Neural progenitor cell (in vitro differentiated cells): ENCODE measurements at regions not wholly inside any gene's neighbourhood (a gene's known extent, or its start where the extent isn't known, plus 50 kb on each side); places are given as distances from the start of the nearest gene placed in this dataset. TPM values are rescaled to one million over a fixed set of nuclear protein-coding genes. Genes with fewer than 3 reads are reported as not detected.

Experiments used
- DNase-seq: peaks from one replicate; pipeline ENCODE4 v3.0.0-alpha.2; 2016; ENCODE audit warnings: low spot score
- H2AFZ ChIP-seq: fragments of 200-600 bp; sonication (generic); replicated peaks from 2 replicates; pipeline ENCODE4 v1.6.1; 2016; ENCODE audit warnings: antibody characterized with exemption
- H3F3A ChIP-seq: fragments of 200-600 bp; sonication (generic); 2 replicates; pipeline ENCODE4 v1.6.1; 2016; ENCODE audit warnings: antibody characterized with exemption, low read depth
- H3K27ac ChIP-seq: fragments of 200-600 bp; sonication (generic); 2 replicates; pipeline ENCODE4 v1.5.1; 2016; ENCODE audit warnings: mild to moderate bottlenecking
- H3K27me3 ChIP-seq: fragments of 200-600 bp; sonication (generic); 2 replicates; pipeline ENCODE4 v1.6.1; 2016; ENCODE audit warnings: mild to moderate bottlenecking, moderate library complexity
- H3K36me3 ChIP-seq: fragments of 200-600 bp; sonication (generic); 2 replicates; pipeline ENCODE4 v1.5.1; 2016
- H3K4me1 ChIP-seq: fragments of 200-600 bp; sonication (generic); 2 replicates; pipeline ENCODE4 v1.6.1; 2016; ENCODE audit warnings: mixed run types
- H3K4me2 ChIP-seq: fragments of 200-600 bp; sonication (generic); 2 replicates; pipeline ENCODE4 v1.6.1; 2016
- H3K4me3 ChIP-seq: fragments of 200-600 bp; sonication (generic); 2 replicates; pipeline ENCODE4 v1.5.1; 2016
- H3K79me2 ChIP-seq: fragments of 200-600 bp; sonication (generic); 2 replicates; pipeline ENCODE4 v1.6.1; 2016; ENCODE audit warnings: low read depth
- H3K9ac ChIP-seq: fragments of 200-600 bp; sonication (generic); 2 replicates; pipeline ENCODE4 v1.6.1; 2016
- H3K9me3 ChIP-seq: fragments of 200-600 bp; sonication (generic); 2 replicates; pipeline ENCODE4 v1.5.1; 2016; ENCODE audit warnings: low read depth
- H4K20me1 ChIP-seq: fragments of 200-600 bp; sonication (generic); 2 replicates; pipeline ENCODE4 v1.6.1; 2016; ENCODE audit warnings: low read depth
- H3K27ac Mint-ChIP-seq: 3 replicates; pipeline ENCODE4 v1.8.0; 2021; ENCODE audit warnings: mixed read lengths
- H3K27me3 Mint-ChIP-seq: 2 replicates; pipeline ENCODE4 v1.8.0; 2022; ENCODE audit warnings: low read depth, mild to moderate bottlenecking, inconsistent platforms, moderate library complexity, mixed read lengths; ENCODE audit not compliant: insufficient read depth
- H3K36me3 Mint-ChIP-seq: 3 replicates; pipeline ENCODE4 v1.8.0; 2021; ENCODE audit warnings: mixed read lengths
- H3K4me1 Mint-ChIP-seq: 3 replicates; pipeline ENCODE4 v1.8.0; 2021; ENCODE audit warnings: mixed read lengths
- H3K4me3 Mint-ChIP-seq: 3 replicates; pipeline ENCODE4 v1.8.0; 2021; ENCODE audit warnings: mild to moderate bottlenecking, moderate library complexity, mixed read lengths
- H3K9me3 Mint-ChIP-seq: 3 replicates; pipeline ENCODE4 v1.8.0; 2020; ENCODE audit warnings: mixed read lengths
- EZH2 ChIP-seq: fragments of 200-600 bp; sonication (generic); IDR thresholded peaks from 2 replicates; pipeline ENCODE4 v1.6.1; 2017; ENCODE audit warnings: antibody characterized with exemption, mild to moderate bottlenecking, moderate library complexity
- EZH2phosphoT487 ChIP-seq: fragments of 200-600 bp; sonication (generic); IDR thresholded peaks from 2 replicates; pipeline ENCODE4 v1.6.1; 2017; ENCODE audit warnings: antibody characterized with exemption
- small RNA-seq: library from RNA; depleted of rRNA; stranded (forward); fragments of <200 nt; gene quantifications from one replicate; pipeline ENCODE3, GENCODE V24; 2015
- TF ChIP-seq, protein P1 (sequence below): fragments of 200-600 bp; sonication (generic); IDR thresholded peaks from 2 replicates; pipeline ENCODE4 v1.5.1; 2017; ENCODE audit warnings: antibody characterized with exemption, mild to moderate bottlenecking

DNA sequence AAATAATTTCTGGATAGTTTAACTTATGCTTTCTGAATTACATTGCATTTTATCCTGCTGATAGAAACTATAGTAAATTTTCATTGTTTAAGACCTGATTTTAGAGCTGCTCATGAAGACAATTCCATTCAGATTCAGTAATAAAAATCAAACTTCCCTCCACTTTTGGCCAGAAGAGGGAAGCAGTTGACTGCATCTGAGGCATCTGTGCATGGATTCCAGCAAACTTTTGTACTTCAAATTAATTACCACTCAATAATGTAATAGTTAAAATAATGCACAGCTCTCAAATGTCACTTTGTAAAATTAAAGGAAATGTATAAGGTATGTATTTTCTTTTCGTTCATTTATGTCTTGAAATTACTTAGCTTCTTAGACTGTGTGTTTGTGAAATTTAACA is 64.2 kb upstream of the SLC35B3 start:
- H3K4me3 ChIP-seq = no peak overlapping the region
- no peaks in the 10 kb centered on the region for H3K9me3 ChIP-seq
- peaks cover 2% of the 10 kb centered on the region for H3K27me3 Mint-ChIP-seq
- H2AFZ ChIP-seq = no peak overlapping the region
- no peaks in the 10 kb centered on the region for H3K4me1 Mint-ChIP-seq
- no peak overlapping the region for H3K4me3 Mint-ChIP-seq
- H3K36me3 Mint-ChIP-seq = no peaks in the 10 kb centered on the region
- peaks cover 9% of the 10 kb centered on the region for H3K9me3 Mint-ChIP-seq
- H3K27me3 ChIP-seq = no peaks in the 10 kb centered on the region
- H3K4me1 ChIP-seq = peaks cover 6% of the 10 kb centered on the region
- no peaks in the 10 kb centered on the region for H3K79me2 ChIP-seq
- H3K27ac ChIP-seq = no peak overlapping the region
- H3K4me2 ChIP-seq = no peak overlapping the region
- H3K36me3 ChIP-seq = no peaks in the 10 kb centered on the region
- peak; percentile 34 for DNase-seq
- no peaks in the 10 kb centered on the region for H3F3A ChIP-seq
- no peak overlapping the region for H3K27ac Mint-ChIP-seq
- TF ChIP-seq EZH2 = no peak
- TF ChIP-seq, protein P1, sequence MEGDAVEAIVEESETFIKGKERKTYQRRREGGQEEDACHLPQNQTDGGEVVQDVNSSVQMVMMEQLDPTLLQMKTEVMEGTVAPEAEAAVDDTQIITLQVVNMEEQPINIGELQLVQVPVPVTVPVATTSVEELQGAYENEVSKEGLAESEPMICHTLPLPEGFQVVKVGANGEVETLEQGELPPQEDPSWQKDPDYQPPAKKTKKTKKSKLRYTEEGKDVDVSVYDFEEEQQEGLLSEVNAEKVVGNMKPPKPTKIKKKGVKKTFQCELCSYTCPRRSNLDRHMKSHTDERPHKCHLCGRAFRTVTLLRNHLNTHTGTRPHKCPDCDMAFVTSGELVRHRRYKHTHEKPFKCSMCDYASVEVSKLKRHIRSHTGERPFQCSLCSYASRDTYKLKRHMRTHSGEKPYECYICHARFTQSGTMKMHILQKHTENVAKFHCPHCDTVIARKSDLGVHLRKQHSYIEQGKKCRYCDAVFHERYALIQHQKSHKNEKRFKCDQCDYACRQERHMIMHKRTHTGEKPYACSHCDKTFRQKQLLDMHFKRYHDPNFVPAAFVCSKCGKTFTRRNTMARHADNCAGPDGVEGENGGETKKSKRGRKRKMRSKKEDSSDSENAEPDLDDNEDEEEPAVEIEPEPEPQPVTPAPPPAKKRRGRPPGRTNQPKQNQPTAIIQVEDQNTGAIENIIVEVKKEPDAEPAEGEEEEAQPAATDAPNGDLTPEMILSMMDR = peak; percentile 76
- H3K9ac ChIP-seq = no peak overlapping the region
- H4K20me1 ChIP-seq = no peaks in the 10 kb centered on the region

DNA sequence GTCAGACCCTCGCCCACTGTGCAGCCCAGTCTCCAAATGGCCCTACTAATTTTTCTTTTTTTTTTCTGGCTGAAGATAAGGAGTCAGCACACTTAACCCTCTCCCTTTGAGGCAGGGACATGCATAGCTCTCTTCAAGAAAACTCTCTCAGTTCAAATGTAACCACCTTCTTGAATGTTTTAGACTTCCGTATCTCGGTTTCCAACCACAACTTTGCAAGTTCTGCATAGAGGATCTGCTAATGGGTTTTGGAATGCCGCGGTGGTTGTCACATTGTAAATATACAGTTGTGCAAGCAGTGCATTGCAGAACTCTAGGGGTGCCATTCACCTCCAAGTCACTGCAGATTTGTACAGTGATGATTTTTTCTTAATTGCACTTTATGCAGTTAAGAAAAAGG is 59.4 kb upstream of the SLC35B3 start:
- H3K9me3 ChIP-seq = no peaks in the 10 kb centered on the region
- no peak overlapping the region for H3K27ac Mint-ChIP-seq
- H3K27ac ChIP-seq = no peak overlapping the region
- no peak overlapping the region for H3K4me3 Mint-ChIP-seq
- no peak overlapping the region for H3K4me2 ChIP-seq
- H3K79me2 ChIP-seq = no peaks in the 10 kb centered on the region
- H3K36me3 ChIP-seq = no peaks in the 10 kb centered on the region
- peaks cover 2% of the 10 kb centered on the region for H3K27me3 Mint-ChIP-seq
- H3K4me1 Mint-ChIP-seq = no peaks in the 10 kb centered on the region
- no peaks in the 10 kb centered on the region for H3K27me3 ChIP-seq
- no peak for DNase-seq
- H3K9ac ChIP-seq = no peak overlapping the region
- TF ChIP-seq EZH2 (no peak), EZH2phosphoT487 (no peak)
- TF ChIP-seq, protein P1 = no peak
- H3K9me3 Mint-ChIP-seq = peaks cover 9% of the 10 kb centered on the region
- no peak overlapping the region for H3K4me3 ChIP-seq
- no peaks in the 10 kb centered on the region for H3K4me1 ChIP-seq
- H3F3A ChIP-seq = no peaks in the 10 kb centered on the region
- no peaks in the 10 kb centered on the region for H4K20me1 ChIP-seq
- no peak overlapping the region for H2AFZ ChIP-seq
- no peaks in the 10 kb centered on the region for H3K36me3 Mint-ChIP-seq

DNA sequence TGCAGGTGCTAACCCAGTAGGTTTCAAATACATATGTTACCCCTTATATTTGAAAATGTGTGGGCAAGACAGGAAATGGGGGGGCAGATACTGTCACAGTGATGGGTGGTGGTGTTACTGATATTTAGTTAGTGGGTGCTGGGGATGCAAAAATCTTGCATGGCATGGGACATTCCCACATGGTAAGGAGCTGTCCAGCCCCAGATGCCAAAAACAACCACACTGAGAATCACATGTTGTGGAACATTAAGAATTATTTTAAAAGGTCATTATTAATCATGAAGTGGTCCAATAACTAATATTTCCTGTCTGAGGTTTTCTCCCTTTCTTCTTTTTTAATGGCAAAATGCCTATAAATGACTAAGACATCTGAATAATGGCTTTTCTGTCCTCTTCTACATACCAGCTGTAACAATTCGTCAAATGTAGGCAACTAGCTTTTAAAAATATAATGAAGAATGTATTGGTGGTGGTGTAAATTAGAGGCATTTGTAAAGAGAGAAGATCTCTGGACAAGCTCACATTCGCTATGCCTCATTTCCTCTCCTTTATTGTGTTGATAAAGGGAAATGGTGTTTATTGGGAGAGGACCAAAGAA is 57.3 kb upstream of the SLC35B3 start:
- no peaks in the 10 kb centered on the region for H3K4me1 Mint-ChIP-seq
- Histone ChIP-seq H3K27me3 (no peaks in the 10 kb centered on the region), H2AFZ (no peak overlapping the region), H3K36me3 (no peaks in the 10 kb centered on the region), H3K79me2 (no peaks in the 10 kb centered on the region), H3K4me2 (no peak overlapping the region), H3K9me3 (no peaks in the 10 kb centered on the region), H3K4me1 (no peaks in the 10 kb centered on the region), H4K20me1 (no peaks in the 10 kb centered on the region), H3K9ac (no peak overlapping the region), H3K4me3 (no peak overlapping the region), H3K27ac (no peak overlapping the region), H3F3A (no peaks in the 10 kb centered on the region)
- no peak overlapping the region for H3K27ac Mint-ChIP-seq
- H3K9me3 Mint-ChIP-seq = peaks cover 5% of the 10 kb centered on the region
- no peak for DNase-seq
- no peak overlapping the region for H3K4me3 Mint-ChIP-seq
- no peaks in the 10 kb centered on the region for H3K36me3 Mint-ChIP-seq
- H3K27me3 Mint-ChIP-seq = peaks cover 2% of the 10 kb centered on the region
- TF ChIP-seq EZH2phosphoT487 (no peak), EZH2 (no peak)
- TF ChIP-seq, protein P1 = no peak

Small RNAs in the stretch of these regions (small RNA-seq; reads per million reads assigned to genes)
- gene RF02101 (not detected), gene RNU6ATAC21P (not detected)
